ENCODE measurements at regions not wholly inside any gene's neighbourhood (a gene's known extent, or its start where the extent isn't known, plus 50 kb on each side); places are given as distances from the start of the nearest gene placed in this dataset.
"Not testable (repeated sequence)": the region's sequence is repeated elsewhere in the genome, so short reads cannot be mapped to it uniquely, and the experiment has no call there.

DNA sequence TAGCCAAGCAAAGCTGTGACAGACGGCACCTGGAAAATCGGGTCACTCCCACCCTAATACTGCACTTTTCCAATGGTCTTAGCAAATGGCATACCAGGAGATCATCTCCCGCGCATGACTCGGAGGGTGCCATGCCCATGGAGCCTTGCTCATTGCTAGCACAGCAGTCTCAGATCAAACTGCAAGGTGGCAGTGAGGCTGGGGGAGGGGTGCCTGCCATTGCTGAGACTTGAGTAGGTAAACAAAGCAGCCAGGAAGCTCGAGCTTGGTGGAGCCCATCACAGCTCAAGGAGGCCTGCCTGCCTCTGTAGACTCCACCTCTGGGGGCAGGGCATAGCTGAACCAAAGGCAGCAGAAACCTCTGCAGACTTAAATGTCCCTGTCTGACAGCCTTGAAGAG lies 113.1 kb upstream of the CLDN18 start:
- TF ChIP-seq, protein P1, sequence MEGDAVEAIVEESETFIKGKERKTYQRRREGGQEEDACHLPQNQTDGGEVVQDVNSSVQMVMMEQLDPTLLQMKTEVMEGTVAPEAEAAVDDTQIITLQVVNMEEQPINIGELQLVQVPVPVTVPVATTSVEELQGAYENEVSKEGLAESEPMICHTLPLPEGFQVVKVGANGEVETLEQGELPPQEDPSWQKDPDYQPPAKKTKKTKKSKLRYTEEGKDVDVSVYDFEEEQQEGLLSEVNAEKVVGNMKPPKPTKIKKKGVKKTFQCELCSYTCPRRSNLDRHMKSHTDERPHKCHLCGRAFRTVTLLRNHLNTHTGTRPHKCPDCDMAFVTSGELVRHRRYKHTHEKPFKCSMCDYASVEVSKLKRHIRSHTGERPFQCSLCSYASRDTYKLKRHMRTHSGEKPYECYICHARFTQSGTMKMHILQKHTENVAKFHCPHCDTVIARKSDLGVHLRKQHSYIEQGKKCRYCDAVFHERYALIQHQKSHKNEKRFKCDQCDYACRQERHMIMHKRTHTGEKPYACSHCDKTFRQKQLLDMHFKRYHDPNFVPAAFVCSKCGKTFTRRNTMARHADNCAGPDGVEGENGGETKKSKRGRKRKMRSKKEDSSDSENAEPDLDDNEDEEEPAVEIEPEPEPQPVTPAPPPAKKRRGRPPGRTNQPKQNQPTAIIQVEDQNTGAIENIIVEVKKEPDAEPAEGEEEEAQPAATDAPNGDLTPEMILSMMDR (IDR thresholded peaks at IDR 0.05; ENCODE audit: poor library complexity): not testable (repeated sequence)
- not testable (repeated sequence) for TF ChIP-seq EZH2 (IDR thresholded peaks at IDR 0.05; ENCODE audit: borderline replicate concordance); EZH2phosphoT487 (IDR thresholded peaks at IDR 0.05; ENCODE audit: low read depth, severe bottlenecking, unreplicated experiment)
